Nephron (organoid): ENCODE measurements at regions not wholly inside any gene's neighbourhood (a gene's known extent, or its start where the extent isn't known, plus 50 kb on each side); places are given as distances from the start of the nearest gene placed in this dataset.
"Not testable (repeated sequence)": the region's sequence is repeated elsewhere in the genome, so short reads cannot be mapped to it uniquely, and the experiment has no call there.

Experiments
- H3K27ac Mint-ChIP-seq, 3 experiments: 2 replicates each; pipeline ENCODE4 v1.8.0; 2020; ENCODE audit warnings: mixed read lengths in 3 of 3, mild to moderate bottlenecking in 2 of 3, moderate library complexity in 1 of 3
- H3K27me3 Mint-ChIP-seq: 2 replicates; pipeline ENCODE4 v1.8.0; 2021; ENCODE audit warnings: low read depth, mild to moderate bottlenecking, moderate library complexity, mixed read lengths
- H3K36me3 Mint-ChIP-seq: 2 replicates; pipeline ENCODE4 v1.8.0; 2020; ENCODE audit warnings: low read depth, mixed read lengths
- H3K4me1 Mint-ChIP-seq: 2 replicates; pipeline ENCODE4 v1.8.0; 2020; ENCODE audit warnings: mixed read lengths
- H3K4me3 Mint-ChIP-seq, 3 experiments: 2 replicates each; pipeline ENCODE4 v1.8.0; 2020; ENCODE audit warnings: mild to moderate bottlenecking in 3 of 3, mixed read lengths in 3 of 3, moderate library complexity in 2 of 3
- H3K9me3 Mint-ChIP-seq: 2 replicates; pipeline ENCODE4 v1.8.0; 2020; ENCODE audit warnings: mixed read lengths
- CTCF ChIP-seq, 3 experiments: fragments of 200-600 bp; sonication (generic); IDR thresholded peaks; one replicate each; pipeline ENCODE4 v1.5.0; 2021; ENCODE audit warnings: antibody characterized with exemption in 3 of 3; ENCODE audit not compliant: unreplicated experiment in 3 of 3

DNA sequence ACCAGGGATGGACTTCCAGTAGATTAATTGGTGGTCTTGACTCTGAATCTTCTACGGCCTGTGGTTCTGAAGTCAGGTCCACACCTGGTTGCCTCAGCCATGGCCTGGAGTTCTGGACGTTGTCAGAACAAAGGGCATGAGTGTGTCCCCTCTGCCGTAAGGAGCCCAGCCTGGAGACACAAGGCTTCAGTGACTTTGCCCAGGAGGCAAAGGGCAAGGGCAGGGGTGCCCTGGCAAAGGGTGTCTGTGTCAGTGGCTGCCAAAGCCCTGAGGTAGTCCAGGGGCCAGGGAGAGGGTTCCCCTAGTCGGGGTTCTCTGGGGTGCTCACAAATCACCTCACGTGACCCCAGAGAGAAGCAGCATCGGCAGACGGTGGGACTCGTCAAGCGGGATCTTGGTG, 273.2 kb upstream of the ZNF32 start:
- no peak for TF ChIP-seq CTCF (IDR thresholded peaks at IDR 0.05; ENCODE audit: unreplicated experiment in 3 of 3)
- no peaks in the 10 kb centered on the region for H3K4me1 Mint-ChIP-seq
- no peak overlapping the region for H3K27ac Mint-ChIP-seq
- no peaks in the 10 kb centered on the region for H3K36me3 Mint-ChIP-seq
- peaks cover 24% of the 10 kb centered on the region for H3K9me3 Mint-ChIP-seq
- no peak overlapping the region for H3K4me3 Mint-ChIP-seq
- peaks cover 29% of the 10 kb centered on the region for H3K27me3 Mint-ChIP-seq

DNA sequence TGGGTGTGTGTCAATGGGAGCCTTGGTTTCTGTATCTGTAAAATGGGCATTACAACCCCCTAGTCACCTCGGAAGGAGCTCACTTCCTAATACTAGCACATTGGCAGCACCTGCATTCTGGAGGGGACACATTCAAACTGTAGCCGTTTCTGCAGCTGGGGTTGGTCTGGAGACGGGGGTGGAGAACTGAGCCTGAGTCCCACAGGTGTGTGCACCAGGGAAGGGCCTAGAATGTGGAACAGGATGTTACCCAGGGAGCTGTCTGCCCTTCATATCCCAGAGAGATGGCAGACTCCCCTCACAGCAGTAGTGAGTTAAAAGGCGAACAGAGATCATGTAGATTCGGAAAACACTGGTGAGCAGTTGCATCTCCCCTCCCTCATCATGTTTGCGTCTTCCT, 272.8 kb upstream of the ZNF32 start:
- Mint-ChIP-seq H3K9me3 (peaks cover 26% of the 10 kb centered on the region), H3K36me3 (no peaks in the 10 kb centered on the region), H3K4me1 (no peaks in the 10 kb centered on the region), H3K27ac (no peak overlapping the region), H3K4me3 (no peak overlapping the region), H3K27me3 (peaks cover 26% of the 10 kb centered on the region)
- no peak for TF ChIP-seq CTCF (IDR thresholded peaks at IDR 0.05; ENCODE audit: unreplicated experiment in 3 of 3)

GRCh38 chr10:43920236-43920758, 271.6 kb upstream of the ZNF32 start:
- Mint-ChIP-seq H3K9me3 (peaks cover 29% of the 10 kb centered on the region), H3K27me3 (peaks cover 14% of the 10 kb centered on the region)
- H3K4me1 Mint-ChIP-seq, H3K4me3 Mint-ChIP-seq, H3K36me3 Mint-ChIP-seq, H3K27ac Mint-ChIP-seq: not testable (repeated sequence)

DNA sequence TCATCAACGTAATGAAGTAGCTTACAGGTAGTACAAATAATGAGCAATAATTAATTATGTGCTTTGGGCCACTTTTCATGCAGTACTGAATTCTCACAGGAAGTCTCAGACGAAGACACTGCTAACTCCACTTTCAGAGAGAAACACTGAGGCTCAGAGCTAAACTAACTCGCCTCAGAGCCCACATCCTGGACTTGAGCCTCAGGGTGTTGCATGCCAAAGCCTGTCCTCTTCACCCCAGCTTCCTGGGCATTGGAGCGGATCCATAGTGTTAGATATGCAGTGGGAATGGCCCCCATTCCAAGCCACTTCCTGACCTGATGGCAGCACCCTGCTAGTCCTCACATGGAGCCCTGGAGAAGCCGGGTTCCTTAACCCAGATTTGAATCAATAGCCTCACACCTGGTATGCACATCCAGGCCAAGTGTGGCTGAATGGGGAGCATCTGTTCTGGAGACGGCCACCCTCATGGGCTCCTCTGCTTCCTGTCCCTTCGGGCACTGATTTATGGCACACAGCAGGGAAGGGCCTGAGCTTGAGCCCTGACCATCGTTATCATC, 265.1 kb upstream of the ZNF32 start:
- peaks cover 27% of the 10 kb centered on the region for H3K9me3 Mint-ChIP-seq
- H3K27ac Mint-ChIP-seq: no peak overlapping the region
- no peaks in the 10 kb centered on the region for H3K27me3 Mint-ChIP-seq
- peaks cover 24% of the 10 kb centered on the region for H3K4me1 Mint-ChIP-seq
- H3K4me3 Mint-ChIP-seq: no peak overlapping the region
- no peaks in the 10 kb centered on the region for H3K36me3 Mint-ChIP-seq
- no peak for TF ChIP-seq CTCF (IDR thresholded peaks at IDR 0.05; ENCODE audit: unreplicated experiment in 3 of 3)

GRCh38 chr10:43912469-43912868, 263.8 kb upstream of the ZNF32 start:
- Mint-ChIP-seq H3K4me3 (no peak overlapping the region), H3K4me1 (peaks cover 29% of the 10 kb centered on the region), H3K36me3 (no peaks in the 10 kb centered on the region), H3K9me3 (peaks cover 14% of the 10 kb centered on the region), H3K27ac (peak overlapping the region in 2 of 3 experiments; percentile 5 to 55), H3K27me3 (no peaks in the 10 kb centered on the region)
- no peak for TF ChIP-seq CTCF (IDR thresholded peaks at IDR 0.05; ENCODE audit: unreplicated experiment in 3 of 3)

- H3K27me3 Mint-ChIP-seq: peaks cover 8% of the 10 kb centered on the region
- no peak for TF ChIP-seq CTCF (IDR thresholded peaks at IDR 0.05; ENCODE audit: unreplicated experiment in 3 of 3)
- no peaks in the 10 kb centered on the region for H3K9me3 Mint-ChIP-seq
- no peak overlapping the region for H3K4me3 Mint-ChIP-seq
- peaks cover 62% of the 10 kb centered on the region for H3K4me1 Mint-ChIP-seq
- H3K36me3 Mint-ChIP-seq: no peaks in the 10 kb centered on the region
- peak overlapping the region; percentile 76 to 97 (median 79) for H3K27ac Mint-ChIP-seq
These were observed 257.8 kb upstream of the ZNF32 start for GRCh38 chr10:43906490-43906889.
